IMR-90 (cell line): ENCODE measurements at regions not wholly inside any gene's neighbourhood (a gene's known extent, or its start where the extent isn't known, plus 50 kb on each side); places are given as distances from the start of the nearest gene placed in this dataset.

Source experiments
- BHLHE40 ChIP-seq: fragments of 150-350 bp; IDR thresholded peaks from 2 replicates; pipeline ENCODE4 v1.6.1; 2016; ENCODE audit warnings: mild to moderate bottlenecking, low read depth, low read length
- CEBPB ChIP-seq: IDR thresholded peaks from 2 replicates; pipeline ENCODE4 v1.6.1; 2012; ENCODE audit warnings: low read depth, low read length, improper control_type of control experiment
- FOS ChIP-seq: fragments of 150-350 bp; IDR thresholded peaks from 2 replicates; pipeline ENCODE4 v1.6.1; 2016; ENCODE audit warnings: low read depth, low read length
- POLR2A ChIP-seq: IDR thresholded peaks from 2 replicates; pipeline ENCODE4 v1.6.1; 2012; ENCODE audit warnings: mild to moderate bottlenecking, low read depth, low read length
- RCOR1 ChIP-seq: IDR thresholded peaks from 2 replicates; pipeline ENCODE4 v1.6.1; 2012; ENCODE audit warnings: mild to moderate bottlenecking, low read length, improper control_type of control experiment; ENCODE audit not compliant: insufficient replicate concordance
- TF ChIP-seq, protein P1 (sequence below): conservative IDR thresholded peaks from 2 replicates; pipeline ENCODE4 v1.5.1; 2012; ENCODE audit warnings: mild to moderate bottlenecking, low read depth, low read length, improper control_type of control experiment
- TF ChIP-seq, protein P2 (sequence below): fragments of 150-350 bp; IDR thresholded peaks from 2 replicates; pipeline ENCODE4 v1.6.1; 2017; ENCODE audit warnings: mild to moderate bottlenecking, antibody characterized with exemption, low read length, low read depth
- TF ChIP-seq, protein P3 (sequence below): fragments of 150-350 bp; IDR thresholded peaks from 2 replicates; pipeline ENCODE4 v1.6.1; 2016; ENCODE audit warnings: low read depth, mild to moderate bottlenecking, low read length, moderate library complexity, borderline replicate concordance

DNA sequence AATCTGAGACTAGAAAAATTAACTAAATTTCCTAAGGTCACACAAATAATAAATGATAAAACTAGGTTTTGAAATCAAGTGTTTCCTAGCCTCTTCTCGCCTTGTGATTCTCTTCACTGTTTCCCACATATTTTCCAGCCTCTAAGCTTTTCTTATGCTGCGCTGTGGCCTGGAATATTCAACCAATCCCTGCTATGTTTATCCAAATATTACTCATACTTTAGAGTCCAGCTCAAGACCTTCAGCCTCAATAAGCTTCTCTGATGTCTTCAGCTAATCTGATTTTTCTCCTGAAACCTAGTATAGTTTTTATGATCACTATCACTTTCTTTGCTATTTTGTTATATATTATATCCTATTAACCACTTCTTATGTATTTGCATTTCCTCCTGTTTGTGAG is 303.1 kb upstream of the CDH6 start:
- TF ChIP-seq, protein P1, sequence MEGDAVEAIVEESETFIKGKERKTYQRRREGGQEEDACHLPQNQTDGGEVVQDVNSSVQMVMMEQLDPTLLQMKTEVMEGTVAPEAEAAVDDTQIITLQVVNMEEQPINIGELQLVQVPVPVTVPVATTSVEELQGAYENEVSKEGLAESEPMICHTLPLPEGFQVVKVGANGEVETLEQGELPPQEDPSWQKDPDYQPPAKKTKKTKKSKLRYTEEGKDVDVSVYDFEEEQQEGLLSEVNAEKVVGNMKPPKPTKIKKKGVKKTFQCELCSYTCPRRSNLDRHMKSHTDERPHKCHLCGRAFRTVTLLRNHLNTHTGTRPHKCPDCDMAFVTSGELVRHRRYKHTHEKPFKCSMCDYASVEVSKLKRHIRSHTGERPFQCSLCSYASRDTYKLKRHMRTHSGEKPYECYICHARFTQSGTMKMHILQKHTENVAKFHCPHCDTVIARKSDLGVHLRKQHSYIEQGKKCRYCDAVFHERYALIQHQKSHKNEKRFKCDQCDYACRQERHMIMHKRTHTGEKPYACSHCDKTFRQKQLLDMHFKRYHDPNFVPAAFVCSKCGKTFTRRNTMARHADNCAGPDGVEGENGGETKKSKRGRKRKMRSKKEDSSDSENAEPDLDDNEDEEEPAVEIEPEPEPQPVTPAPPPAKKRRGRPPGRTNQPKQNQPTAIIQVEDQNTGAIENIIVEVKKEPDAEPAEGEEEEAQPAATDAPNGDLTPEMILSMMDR: no peak
- TF ChIP-seq CEBPB (no peak), BHLHE40 (no peak), POLR2A (no peak), RCOR1 (no peak), FOS (no peak)
- TF ChIP-seq, protein P2, sequence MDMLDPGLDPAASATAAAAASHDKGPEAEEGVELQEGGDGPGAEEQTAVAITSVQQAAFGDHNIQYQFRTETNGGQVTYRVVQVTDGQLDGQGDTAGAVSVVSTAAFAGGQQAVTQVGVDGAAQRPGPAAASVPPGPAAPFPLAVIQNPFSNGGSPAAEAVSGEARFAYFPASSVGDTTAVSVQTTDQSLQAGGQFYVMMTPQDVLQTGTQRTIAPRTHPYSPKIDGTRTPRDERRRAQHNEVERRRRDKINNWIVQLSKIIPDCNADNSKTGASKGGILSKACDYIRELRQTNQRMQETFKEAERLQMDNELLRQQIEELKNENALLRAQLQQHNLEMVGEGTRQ: no peak
- TF ChIP-seq, protein P3, sequence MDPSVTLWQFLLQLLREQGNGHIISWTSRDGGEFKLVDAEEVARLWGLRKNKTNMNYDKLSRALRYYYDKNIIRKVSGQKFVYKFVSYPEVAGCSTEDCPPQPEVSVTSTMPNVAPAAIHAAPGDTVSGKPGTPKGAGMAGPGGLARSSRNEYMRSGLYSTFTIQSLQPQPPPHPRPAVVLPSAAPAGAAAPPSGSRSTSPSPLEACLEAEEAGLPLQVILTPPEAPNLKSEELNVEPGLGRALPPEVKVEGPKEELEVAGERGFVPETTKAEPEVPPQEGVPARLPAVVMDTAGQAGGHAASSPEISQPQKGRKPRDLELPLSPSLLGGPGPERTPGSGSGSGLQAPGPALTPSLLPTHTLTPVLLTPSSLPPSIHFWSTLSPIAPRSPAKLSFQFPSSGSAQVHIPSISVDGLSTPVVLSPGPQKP: no peak
